ENCODE measurements at regions not wholly inside any gene's neighbourhood (a gene's known extent, or its start where the extent isn't known, plus 50 kb on each side); places are given as distances from the start of the nearest gene placed in this dataset.

GRCh38 chr6:95877480-95877879, 138.3 kb upstream of the FUT9 start (continued):
- no peak for TF ChIP-seq ZNF687 (CRISPR knock-in tag; IDR thresholded peaks at IDR 0.05)
- TF ChIP-seq TEF (CRISPR knock-in tag; IDR thresholded peaks at IDR 0.05) = no peak
- no peak for TF ChIP-seq ZZZ3 (CRISPR knock-in tag; IDR thresholded peaks at IDR 0.05; ENCODE audit: borderline replicate concordance)
- no peak for TF ChIP-seq RBAK (CRISPR knock-in tag; IDR thresholded peaks at IDR 0.05)
- TF ChIP-seq ZNF768 (CRISPR knock-in tag; IDR thresholded peaks at IDR 0.05) = no peak
- TF ChIP-seq PITX1 (CRISPR knock-in tag; IDR thresholded peaks at IDR 0.05) = 0 out of 2 replicates have a peak, but pooled peaks have one; percentile 38
- TF ChIP-seq ZNF577 (CRISPR knock-in tag; IDR thresholded peaks at IDR 0.05; ENCODE audit: borderline replicate concordance, low read depth) = no peak
- TF ChIP-seq ASH2L (IDR thresholded peaks at IDR 0.05; ENCODE audit: insufficient read length, low read depth, low read length) = peak; percentile 60
- no peak for TF ChIP-seq PLRG1 (conservative IDR thresholded peaks at IDR 0.05)
- TF ChIP-seq ZBTB26 (CRISPR knock-in tag; IDR thresholded peaks at IDR 0.05; ENCODE audit: borderline replicate concordance) = no peak
- no peak for TF ChIP-seq ZBTB1 (CRISPR knock-in tag; IDR thresholded peaks at IDR 0.05; ENCODE audit: borderline replicate concordance)
- peak; percentile 81 for TF ChIP-seq SIX4 (CRISPR knock-in tag; IDR thresholded peaks at IDR 0.05)
- TF ChIP-seq ATRX (CRISPR knock-in tag; IDR thresholded peaks at IDR 0.05; ENCODE audit: borderline replicate concordance) = no peak
- TF ChIP-seq AHDC1 (CRISPR knock-in tag; IDR thresholded peaks at IDR 0.05; ENCODE audit: borderline replicate concordance) = peak; percentile 75; the same call in 1 of the 2 replicates
- TF ChIP-seq ZSCAN5A (CRISPR knock-in tag; IDR thresholded peaks at IDR 0.05; ENCODE audit: borderline replicate concordance) = peak; percentile 57; the same call in 1 of the 2 replicates
- no peak for TF ChIP-seq ZNF343 (CRISPR knock-in tag; IDR thresholded peaks at IDR 0.05)
- peak; percentile 92 for TF ChIP-seq FOXA3 (CRISPR knock-in tag; IDR thresholded peaks at IDR 0.05)
- no peak for TF ChIP-seq TARDBP (CRISPR knock-in tag; IDR thresholded peaks at IDR 0.05)

Data from HepG2 (cell line).